GM19372 (cell line): ENCODE measurements at regions not wholly inside any gene's neighbourhood (a gene's known extent, or its start where the extent isn't known, plus 50 kb on each side); places are given as distances from the start of the nearest gene placed in this dataset.

Experiments used
- ATAC-seq: cut with Tn5 transposase; IDR thresholded peaks from one replicate; pipeline ENCODE4 v1.9.1; 2021; ENCODE audit warnings: mild to moderate bottlenecking, low read depth, moderate library complexity; ENCODE audit not compliant: unreplicated experiment

DNA sequence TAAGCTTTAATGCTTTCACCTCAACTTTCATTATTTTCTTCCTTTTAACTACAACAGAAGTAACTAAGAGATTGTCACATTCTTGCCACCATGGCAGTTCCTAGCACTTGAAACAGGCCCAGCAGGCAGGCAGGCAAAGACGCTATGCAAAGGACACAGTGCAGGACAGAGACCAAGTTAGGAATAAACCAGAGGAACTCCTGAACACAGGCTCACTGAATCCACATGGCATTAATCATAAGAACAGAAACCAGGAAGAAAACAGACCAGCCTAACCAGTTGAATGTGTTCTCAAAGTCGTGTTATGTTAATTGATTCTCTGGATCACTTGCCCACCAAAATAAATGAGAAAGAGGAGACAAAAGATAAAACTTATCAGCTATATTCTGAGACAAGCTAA is 397.6 kb downstream of the TBL1XR1 start:
- no peak for ATAC-seq

DNA sequence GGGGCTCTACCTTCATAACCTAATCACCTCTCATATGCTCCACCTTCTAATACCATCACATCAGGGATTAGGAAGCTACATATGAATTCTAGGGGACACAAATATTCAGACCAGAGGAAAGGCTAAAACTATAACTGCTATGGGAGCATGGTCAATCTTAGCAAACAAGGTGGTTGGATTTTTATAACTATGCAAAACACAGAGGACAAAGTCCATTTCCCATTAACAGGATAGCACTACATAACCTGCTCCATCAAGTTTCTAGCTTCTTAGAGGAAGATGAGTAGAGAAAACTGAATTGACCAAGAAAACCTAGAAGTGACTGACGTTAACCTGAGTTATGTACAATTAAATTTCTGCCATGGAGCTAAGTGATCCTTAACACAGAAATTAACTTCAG is 398.6 kb downstream of the TBL1XR1 start:
- ATAC-seq = no peak

DNA sequence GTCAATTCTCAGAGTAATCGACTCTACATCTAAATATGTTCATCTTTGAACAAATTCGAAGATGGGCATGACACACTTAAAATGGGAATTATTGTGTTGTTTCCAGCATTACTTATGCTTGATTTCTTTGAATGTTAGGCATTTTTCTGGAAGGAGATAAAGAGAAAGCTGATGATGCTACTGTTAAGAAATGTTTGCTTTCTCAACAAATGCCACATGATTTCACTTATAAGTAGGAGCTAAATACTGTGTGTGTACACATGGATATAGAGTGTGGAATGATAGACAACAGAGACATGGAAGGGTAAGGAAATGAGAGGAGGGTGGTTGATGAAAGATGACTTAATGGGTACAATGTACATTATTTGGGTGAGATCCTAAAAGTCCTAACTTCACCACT is 400.9 kb downstream of the TBL1XR1 start:
- no peak for ATAC-seq

DNA sequence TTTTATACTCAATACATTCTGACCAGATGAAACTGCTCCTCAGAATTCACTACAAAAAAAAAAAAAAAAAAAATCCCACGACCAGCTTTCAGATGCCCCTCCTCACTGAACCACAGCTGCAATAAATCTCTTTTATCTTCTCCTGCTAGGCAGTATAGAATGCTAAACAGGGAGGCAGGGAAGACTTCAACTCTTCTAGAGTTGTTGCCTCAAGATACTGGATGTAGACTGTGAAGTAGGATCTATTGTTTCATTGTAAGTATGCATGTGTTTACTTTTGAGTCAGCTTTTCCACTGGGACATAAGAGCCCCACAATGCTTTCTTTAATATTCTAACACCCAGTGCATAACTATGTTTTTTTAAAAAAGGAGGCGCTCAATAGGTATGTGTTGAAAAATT is 401.4 kb downstream of the TBL1XR1 start:
- ATAC-seq = no peak

DNA sequence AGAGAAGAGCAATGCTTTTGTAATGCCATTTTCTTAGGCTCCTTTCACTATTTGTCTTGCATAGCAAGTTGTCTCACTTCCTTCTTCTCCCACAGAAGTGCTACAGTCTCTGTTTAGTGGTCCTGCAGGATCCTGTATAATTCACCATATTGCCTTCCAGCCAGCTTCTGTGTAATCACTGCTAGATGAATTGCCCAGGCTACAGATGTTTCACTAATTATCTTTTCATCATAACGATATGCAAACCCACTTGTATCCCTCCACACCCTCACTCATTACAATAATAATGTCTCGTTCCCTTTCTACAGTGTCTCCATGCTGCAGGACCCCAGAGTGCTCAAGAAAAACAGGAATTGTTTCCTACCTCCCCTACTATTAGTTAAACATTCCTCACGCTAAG is 402.9 kb downstream of the TBL1XR1 start:
- ATAC-seq = no peak

DNA sequence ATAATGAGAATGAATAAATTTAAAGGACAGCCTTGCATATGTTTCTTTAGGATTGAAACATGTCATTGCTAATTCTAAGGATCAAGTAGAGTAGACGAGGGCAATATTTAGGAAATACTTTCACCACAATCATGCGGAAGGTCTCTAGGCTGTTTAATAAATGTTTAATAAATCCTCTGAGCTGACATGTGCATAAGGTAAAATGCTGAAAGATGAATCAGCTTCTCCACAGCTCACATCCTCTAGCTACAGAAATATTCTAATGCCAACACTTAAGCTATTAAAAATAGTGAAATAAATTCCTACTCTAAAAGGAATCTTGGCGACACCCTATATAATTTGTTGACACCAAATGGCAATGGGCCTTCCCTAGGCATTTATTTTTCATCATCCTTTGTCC is 407.3 kb downstream of the TBL1XR1 start:
- no peak for ATAC-seq

DNA sequence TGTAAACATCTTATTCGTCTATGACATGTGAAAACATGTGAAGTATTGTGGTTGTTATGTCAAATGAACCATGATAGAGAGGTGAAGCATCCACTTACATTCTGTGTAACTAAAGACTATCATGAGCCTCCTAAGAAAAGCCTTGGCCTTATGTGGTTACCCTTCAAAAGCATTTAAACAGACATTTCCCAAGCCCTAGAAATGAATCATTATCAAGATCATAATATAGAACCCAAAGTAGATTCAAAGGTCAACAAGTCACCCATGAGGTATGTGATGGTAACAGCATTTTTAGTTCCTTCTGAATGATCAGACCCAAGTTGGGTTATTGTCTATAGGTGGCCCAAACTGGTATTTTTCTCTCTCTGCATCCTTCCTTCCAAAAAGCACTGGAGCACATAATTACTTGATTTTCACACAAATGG is 408.0 kb downstream of the TBL1XR1 start:
- ATAC-seq = no peak

DNA sequence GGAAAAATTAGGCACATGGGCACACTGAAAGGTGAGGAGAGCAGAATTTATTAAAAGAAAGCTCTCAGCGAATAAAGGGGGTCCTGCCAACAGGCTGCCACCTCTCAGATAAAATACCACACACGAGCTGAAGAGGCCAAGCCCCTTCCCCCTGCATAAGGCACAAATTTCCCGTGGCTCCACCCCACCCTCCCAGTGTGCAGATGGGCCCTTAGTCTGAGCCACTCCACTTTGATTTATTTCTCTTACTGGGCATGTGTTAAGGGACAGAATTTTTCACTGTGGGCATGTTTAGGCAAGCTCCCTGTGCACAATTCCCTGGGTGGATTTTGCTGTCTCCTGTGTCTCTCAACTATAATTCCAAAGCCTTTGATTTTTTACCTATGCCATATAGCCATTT is 409.8 kb downstream of the TBL1XR1 start:
- ATAC-seq = no peak

DNA sequence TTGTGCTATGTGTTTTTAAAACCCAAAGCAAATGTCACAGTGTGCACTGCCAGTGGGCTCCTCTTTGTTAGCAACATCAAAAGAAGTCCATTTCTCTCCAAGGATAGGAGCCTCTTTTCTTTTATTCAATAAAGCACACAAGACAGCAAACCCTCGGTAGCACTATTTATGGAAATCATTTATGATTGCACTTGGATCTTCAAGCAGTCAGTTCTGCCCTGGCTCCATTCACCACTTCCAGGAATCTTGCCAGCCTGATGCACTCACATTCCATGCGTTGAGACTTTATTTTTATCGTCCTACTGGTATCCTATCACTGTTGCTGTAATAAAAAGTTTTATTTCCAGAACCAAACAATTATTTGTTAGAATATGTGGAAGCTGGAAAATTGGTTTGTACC is 412.1 kb downstream of the TBL1XR1 start:
- no peak for ATAC-seq

DNA sequence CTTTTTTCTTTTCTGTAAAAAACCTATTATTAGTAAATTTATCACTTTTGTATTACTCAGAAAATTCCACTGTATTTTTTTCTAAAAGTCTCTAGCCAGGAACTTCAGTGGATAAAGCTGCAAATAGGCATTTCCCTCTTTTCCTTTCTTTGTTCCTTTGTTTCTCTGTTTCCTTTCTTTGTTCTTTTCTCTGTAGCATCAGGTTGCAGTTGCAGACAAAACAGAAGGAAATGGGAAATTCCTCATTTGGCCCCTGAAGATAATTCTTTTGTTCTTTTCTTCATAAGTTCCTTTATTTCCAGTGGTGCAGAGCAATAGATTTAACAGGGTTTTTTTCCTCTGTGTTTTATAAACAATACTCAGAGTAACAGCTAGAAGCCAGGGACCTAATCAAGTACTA is 416.5 kb downstream of the TBL1XR1 start:
- ATAC-seq = no peak

DNA sequence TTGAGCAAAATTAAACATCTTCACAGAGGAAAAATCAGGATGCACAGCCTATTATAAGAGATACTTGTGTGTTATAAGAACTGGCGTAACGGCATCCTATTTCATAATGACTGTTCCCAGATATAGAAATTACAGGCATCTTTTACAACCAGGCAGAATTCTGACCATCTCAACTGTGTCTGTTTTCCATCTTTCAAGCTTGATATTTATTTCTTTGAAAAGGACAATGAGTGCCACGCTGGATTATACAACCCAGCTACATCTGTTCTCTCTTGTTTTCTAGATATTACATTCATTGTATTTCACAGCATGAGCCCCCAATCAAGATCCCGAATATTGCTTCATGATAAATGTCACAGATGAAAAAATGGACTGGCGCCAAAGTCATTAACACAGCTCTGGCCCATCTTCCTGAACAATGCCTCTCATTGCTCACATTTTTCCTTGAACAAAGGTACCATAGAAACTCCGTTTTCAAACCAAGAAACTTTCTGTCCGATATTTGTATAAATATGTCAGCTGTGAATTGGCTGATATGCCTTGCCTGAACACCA is 420.6 kb downstream of the TBL1XR1 start:
- ATAC-seq = no peak

DNA sequence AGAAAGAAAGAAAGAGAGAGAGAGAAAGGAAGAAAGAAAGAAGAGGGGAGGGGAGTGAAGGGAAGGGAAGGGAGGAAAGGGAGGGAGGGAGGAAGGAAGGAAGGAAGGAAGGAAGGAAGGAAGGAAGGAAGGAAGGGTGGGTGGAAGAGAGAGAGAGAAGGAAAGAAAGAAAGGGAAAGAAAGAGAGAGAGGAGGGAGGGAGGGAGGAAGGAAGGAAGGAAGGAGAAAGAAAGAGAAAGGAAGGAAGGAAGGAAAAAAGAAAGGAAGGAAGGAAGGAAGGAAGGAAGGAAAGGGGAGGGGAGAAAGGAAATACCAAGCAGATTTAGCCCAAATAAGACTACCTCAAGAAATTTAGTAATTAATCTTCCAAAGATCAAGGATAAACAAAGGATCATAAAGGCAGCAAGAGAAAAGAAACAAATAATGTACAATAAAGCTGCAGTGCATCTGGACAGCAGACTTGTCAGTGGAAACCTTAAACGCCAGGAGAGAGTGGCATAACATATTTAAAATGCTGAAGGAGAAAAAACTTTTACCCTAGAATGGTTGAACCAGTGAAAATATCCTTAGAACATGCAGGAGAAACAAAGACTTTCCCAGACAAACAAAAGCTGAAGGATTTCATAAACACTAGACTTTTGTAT is 427.6 kb downstream of the TBL1XR1 start:
- ATAC-seq = no peak

DNA sequence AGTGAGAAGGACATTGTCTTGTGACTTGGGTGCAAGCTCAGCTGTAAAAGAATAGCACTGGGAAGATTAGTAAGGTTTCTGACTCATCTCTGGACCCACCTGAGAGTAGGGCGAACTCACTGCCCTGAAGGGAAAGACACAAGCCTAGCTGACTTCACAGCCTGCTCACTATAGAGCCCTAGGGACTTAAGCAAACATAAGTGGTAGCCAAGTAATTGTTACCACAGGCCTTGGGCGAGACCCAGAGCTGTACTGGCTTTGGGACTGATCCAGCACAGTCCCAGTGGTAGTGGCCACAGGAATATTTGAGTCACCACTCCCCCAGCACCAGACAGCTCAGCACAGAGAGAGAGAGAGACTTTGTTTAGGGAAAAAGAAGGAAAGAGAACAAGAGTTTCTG is 429.9 kb downstream of the TBL1XR1 start:
- no peak for ATAC-seq

DNA sequence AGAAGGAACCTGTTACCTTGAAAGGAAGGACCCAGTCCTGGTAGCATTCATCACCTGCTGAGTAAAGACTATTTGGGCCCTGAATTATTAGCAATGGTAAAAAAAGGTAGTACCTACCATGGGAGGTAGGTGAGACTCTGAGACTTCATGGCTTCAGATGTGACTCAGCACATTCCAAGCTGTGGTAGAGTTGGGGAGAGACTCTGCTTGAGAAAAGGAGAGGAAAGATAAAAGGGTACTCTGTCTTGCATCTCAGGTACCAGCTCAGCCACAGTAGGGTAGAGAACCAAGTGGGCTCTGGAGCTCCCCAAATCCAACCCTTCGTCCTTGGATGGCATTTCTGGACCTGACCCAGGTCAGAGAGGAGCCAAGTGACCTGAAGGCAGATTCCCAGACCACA is 430.4 kb downstream of the TBL1XR1 start:
- no peak for ATAC-seq

DNA sequence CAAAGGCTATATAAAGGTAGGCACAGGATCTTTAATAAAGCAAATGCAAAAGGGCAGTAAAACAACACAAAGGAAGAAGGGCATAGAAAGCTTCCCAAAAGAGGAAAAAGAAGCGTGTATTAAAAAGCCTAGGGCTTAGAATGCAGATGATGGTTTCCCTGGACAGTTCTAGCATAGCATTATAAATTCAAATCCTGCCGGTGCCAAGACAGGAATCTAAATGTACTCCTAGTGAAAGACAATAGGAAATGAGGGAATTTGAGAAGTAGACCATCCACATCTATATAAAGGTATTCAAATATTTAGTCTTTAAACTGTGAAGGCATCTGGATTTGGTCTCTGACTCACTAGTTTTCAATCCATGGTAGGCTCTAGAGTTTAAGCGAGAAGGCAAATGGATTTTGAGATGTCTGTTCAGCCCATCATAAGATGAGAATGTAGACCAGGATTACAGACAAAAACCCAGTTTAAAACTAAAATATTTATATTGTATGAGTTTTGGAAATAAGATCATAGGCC is 431.8 kb downstream of the TBL1XR1 start:
- no peak for ATAC-seq

DNA sequence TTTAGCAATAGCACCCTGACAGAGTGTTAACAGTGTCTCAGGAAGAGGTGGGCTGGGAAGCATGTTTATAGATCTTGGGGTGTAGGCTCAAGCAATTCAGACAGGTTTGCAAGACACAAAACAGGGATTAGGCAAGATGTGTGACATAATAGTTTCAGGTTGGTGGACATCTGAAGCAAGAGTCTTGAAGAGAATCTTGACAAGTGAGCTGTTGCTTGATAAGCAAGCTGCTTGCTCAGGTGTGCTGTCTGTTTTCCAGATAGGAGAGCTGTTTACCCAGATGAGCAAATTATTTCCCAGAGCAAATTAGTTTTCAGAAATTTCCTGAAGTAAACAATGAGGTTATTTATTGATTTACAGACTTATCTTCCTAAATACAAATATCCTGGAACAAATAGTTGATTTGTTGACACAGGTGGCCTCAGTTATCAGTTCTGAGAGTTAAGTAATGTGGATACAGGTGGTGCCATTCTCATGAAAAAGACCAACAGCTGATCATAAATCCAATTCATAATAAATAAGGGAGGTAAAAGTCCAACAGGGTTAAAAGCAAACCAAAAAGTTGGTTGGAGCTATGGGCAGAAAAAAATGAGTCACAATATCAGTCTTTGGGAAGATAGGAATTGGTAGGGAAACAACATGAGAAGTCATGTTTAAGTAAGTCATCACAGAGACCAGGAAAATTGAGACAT is 437.3 kb downstream of the TBL1XR1 start:
- no peak for ATAC-seq

DNA sequence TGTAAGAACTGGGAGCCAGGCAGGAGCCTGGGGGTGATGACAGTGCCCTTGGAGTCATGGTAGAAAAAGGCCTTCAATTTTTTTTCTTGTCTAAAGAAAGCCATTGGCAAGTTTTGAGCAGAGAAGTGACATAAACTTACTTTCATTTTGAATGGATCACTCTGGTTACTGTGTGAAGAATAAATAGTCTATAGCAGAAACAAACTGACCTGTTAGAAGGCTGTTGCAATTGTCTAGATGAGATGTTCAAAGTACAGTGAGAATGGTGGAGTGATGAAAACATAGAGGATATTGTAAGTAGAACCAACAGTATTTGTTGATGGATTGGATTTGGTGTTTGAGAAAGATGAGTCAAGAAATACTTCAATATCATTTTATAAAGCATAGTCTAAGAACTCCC is 439.9 kb downstream of the TBL1XR1 start:
- ATAC-seq = no peak

DNA sequence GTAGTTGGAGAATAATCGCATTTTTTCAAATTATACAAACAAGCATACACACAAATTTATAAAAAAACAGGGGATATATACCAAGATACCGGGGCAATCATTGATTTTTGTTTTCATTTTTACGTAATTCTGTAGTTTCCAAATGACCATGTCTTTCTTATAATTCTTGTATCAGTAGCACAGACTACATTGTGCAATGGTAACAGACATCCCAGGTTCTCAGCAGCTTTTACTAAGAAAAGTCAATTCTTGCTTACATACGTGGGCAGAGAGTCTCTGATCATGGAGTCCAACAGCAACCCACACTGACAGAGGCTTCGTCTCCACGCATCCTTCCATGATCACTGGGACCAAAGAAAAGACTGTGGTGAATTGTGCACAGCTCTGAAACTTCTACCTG is 441.3 kb downstream of the TBL1XR1 start:
- no peak for ATAC-seq

DNA sequence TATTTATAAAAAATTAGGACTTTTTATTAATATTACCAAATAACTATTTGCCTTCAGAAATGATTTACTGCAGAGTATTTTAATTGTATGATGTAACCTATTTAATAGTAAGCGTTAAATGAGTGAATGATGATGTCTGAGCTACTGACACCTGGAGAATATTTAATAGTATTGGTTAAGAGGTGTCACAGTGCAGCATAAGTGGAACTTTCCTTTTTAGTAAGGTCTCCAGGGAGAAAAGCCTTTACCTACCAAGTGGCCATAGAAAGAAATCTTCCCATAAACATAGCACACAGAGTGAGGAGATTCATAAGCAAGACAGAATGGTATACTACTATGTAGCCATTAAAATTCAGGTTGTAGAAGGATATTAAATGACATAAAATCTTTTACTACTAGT is 441.7 kb downstream of the TBL1XR1 start:
- no peak for ATAC-seq

DNA sequence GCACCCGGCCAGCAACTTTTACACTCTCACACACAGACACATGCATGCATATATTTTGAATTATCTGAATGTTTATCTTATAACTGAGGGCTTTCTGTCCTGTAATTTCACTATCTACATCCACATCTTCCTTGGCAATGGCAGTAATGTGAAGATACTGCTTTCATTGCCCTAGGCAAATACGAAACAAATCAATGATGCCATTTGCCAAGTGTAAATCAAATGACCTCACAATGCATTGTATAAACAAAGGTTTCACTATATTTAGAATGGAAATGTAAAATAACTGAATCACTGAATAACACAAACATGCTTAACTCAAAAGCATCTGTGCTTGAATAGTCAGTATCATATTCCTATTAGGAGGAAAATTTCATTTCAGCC is 455.6 kb downstream of the TBL1XR1 start:
- ATAC-seq = no peak

DNA sequence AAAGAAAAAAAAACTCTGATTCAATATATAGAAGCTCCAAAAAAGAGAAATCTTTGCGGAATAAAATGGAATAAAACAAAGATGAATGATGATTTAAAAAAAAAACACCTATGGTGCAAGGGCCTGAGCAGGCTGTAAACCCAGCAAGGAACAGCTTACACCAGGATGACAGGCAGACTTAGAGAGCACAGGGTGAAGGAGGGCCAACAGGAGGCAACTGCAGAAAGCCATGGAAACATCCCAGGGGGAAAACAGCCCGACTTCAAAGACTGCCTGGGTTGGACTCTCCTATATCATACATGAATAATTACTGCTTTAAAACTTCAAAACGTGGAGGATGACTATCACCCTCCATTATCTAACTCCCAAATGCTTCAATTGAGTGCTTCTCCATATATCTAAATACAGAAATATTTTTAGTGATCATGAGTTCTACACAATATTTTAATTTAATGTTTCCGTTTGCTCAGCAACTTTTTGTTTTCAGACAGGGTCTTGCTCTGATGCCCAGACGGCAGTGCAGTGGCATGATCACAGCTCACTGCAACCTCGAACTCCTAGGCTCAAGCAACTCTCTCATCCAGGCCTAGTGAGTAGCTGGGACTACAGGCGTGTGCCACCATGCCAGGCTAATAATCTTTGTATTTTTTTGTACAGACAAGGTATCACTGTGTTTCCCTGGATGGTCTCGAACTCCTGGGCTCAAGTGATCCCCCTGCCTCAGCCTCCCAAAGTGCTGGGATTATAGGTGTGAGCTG is 456.2 kb downstream of the TBL1XR1 start:
- ATAC-seq = no peak
